WTC11 (cell line): ENCODE measurements at regions not wholly inside any gene's neighbourhood (a gene's known extent, or its start where the extent isn't known, plus 50 kb on each side); places are given as distances from the start of the nearest gene placed in this dataset.

Experiments
- ATAC-seq: fragments of 200-7000 bp; cut with Tn5 transposase; 2 replicates; pipeline ENCODE4 v1.10.0; 2021; ENCODE audit warnings: mild to moderate bottlenecking, moderate library complexity
- CTCF ChIA-PET: fragments of 300-600 bp; sonication (Branson Sonifier 250); formaldehyde crosslinking; loops from one replicate; lab custom pipeline; 2021; ENCODE audit warnings: antibody characterized with exemption; lab: Charles Lee
- POLR2A ChIA-PET: fragments of 350-600 bp; sonication (Branson Sonifier 250); formaldehyde crosslinking; loops from one replicate; lab custom pipeline; 2021; ENCODE audit warnings: antibody characterized with exemption; lab: Charles Lee
- DNase-seq: peaks from one replicate; pipeline ENCODE4 v3.0.0; 2021; ENCODE audit warnings: low spot score
- H3K27ac Mint-ChIP-seq: 2 replicates; pipeline ENCODE4 v1.8.0; 2021; ENCODE audit warnings: mixed read lengths
- H3K27me3 Mint-ChIP-seq: 2 replicates; pipeline ENCODE4 v1.8.0; 2021; ENCODE audit warnings: low read depth, mild to moderate bottlenecking, moderate library complexity, mixed read lengths
- H3K36me3 Mint-ChIP-seq: 2 replicates; pipeline ENCODE4 v1.8.0; 2021; ENCODE audit warnings: mixed read lengths
- H3K4me1 Mint-ChIP-seq: 2 replicates; pipeline ENCODE4 v1.8.0; 2022; ENCODE audit warnings: mixed read lengths
- H3K4me3 Mint-ChIP-seq: 2 replicates; pipeline ENCODE4 v1.8.0; 2021; ENCODE audit warnings: mild to moderate bottlenecking, moderate library complexity, mixed read lengths
- H3K9me3 Mint-ChIP-seq: 2 replicates; pipeline ENCODE4 v1.8.0; 2021; ENCODE audit warnings: mixed read lengths
- HMGA2 ChIP-seq: fragments of 250-450 bp; sonication (Bioruptor Pico); IDR thresholded peaks from 2 replicates; pipeline ENCODE4 v1.4.0; 2021; ENCODE audit warnings: mild to moderate bottlenecking, moderate library complexity
- IRF2 ChIP-seq: sonication (generic); formaldehyde crosslinking; IDR thresholded peaks from 2 replicates; pipeline ENCODE4 v1.8.0; 2022; ENCODE audit warnings: low read depth, missing genetic modification reagents, borderline replicate concordance
- NFATC4 ChIP-seq: fragments of 250-450 bp; sonication (Bioruptor Pico); IDR thresholded peaks from 2 replicates; pipeline ENCODE4 v1.9.0; 2021; ENCODE audit warnings: mild to moderate bottlenecking
- PRRX2 ChIP-seq: fragments of 250-450 bp; sonication (Bioruptor Pico); IDR thresholded peaks from 2 replicates; pipeline ENCODE4 v1.8.0; 2021; ENCODE audit warnings: mild to moderate bottlenecking
- ZBTB21 ChIP-seq: sonication (generic); formaldehyde crosslinking; IDR thresholded peaks from 2 replicates; pipeline ENCODE4 v1.8.1; 2023; ENCODE audit warnings: mild to moderate bottlenecking, missing genetic modification reagents, borderline replicate concordance
- ZNF416 ChIP-seq: fragments of 250-450 bp; sonication (Bioruptor Pico); IDR thresholded peaks from 2 replicates; pipeline ENCODE4 v1.9.0; 2021; ENCODE audit warnings: mild to moderate bottlenecking, inconsistent platforms
- ZNF423 ChIP-seq: fragments of 250-450 bp; sonication (Bioruptor Pico); IDR thresholded peaks from 2 replicates; pipeline ENCODE4 v2.1.2; 2022; ENCODE audit warnings: mild to moderate bottlenecking, moderate library complexity
- TF ChIP-seq, protein P1 (sequence below): sonication (generic); formaldehyde crosslinking; IDR thresholded peaks from 2 replicates; pipeline ENCODE4 v1.8.1; 2022; ENCODE audit warnings: low read depth, missing genetic modification reagents, borderline replicate concordance
- TF ChIP-seq, protein P2 (sequence below): sonication (generic); formaldehyde crosslinking; IDR thresholded peaks from 2 replicates; pipeline ENCODE4 v1.8.0; 2023; ENCODE audit warnings: missing genetic modification reagents
- TF ChIP-seq, protein P3 (sequence below): sonication (generic); formaldehyde crosslinking; IDR thresholded peaks from 2 replicates; pipeline ENCODE4 v1.8.1; 2022; ENCODE audit warnings: mild to moderate bottlenecking, moderate library complexity, missing genetic modification reagents
- TF ChIP-seq, protein P4 (sequence below): fragments of 250-450 bp; sonication (Bioruptor Pico); IDR thresholded peaks from 2 replicates; pipeline ENCODE4 v1.9.0; 2021; ENCODE audit warnings: mild to moderate bottlenecking
- TF ChIP-seq, protein P5 (sequence below): sonication (generic); formaldehyde crosslinking; IDR thresholded peaks from 2 replicates; pipeline ENCODE4 v1.8.0; 2022; ENCODE audit warnings: missing genetic modification reagents
- TF ChIP-seq, protein P6 (sequence below): sonication (generic); formaldehyde crosslinking; IDR thresholded peaks from 2 replicates; pipeline ENCODE4 v1.8.1; 2022; ENCODE audit warnings: mild to moderate bottlenecking, missing genetic modification reagents, moderate library complexity, borderline replicate concordance
- TF ChIP-seq, protein P7 (sequence below): fragments of 250-450 bp; sonication (Bioruptor Pico); IDR thresholded peaks from 2 replicates; pipeline ENCODE4 v1.9.0; 2021; ENCODE audit warnings: mild to moderate bottlenecking
- TF ChIP-seq, protein P8 (sequence below): sonication (generic); formaldehyde crosslinking; IDR thresholded peaks from 2 replicates; pipeline ENCODE4 v1.8.1; 2023; ENCODE audit warnings: mild to moderate bottlenecking, missing genetic modification reagents, moderate library complexity

DNA sequence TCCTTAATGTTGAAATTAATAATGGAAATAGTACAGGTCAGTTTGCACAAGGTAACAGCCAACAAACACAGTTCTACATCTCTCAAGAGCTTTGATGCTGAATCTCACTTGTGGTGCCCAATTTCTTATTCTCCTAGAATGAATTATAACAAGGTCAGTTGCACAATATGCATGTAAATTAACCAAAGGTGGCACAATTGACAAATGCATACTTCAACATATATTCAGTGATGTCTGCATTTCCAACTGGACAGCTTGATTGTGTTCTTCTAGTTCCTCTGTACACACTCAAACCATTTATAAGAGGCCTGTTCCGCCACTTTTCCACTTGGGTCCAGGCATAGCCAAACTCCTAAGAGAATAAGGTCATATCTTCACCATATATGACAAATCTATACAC is 210.3 kb upstream of the EPHA5 start:
- CTCF ChIA-PET: no interaction called here
- Mint-ChIP-seq H3K36me3 (0 out of 2 replicates have a peak, but pooled peaks cover 3% of the 10 kb centered on the region), H3K4me3 (no peak overlapping the region), H3K4me1 (no peaks in the 10 kb centered on the region), H3K9me3 (peaks cover 4% of the 10 kb centered on the region), H3K27me3 (no peaks in the 10 kb centered on the region), H3K27ac (no peak overlapping the region)
- TF ChIP-seq, protein P1, sequence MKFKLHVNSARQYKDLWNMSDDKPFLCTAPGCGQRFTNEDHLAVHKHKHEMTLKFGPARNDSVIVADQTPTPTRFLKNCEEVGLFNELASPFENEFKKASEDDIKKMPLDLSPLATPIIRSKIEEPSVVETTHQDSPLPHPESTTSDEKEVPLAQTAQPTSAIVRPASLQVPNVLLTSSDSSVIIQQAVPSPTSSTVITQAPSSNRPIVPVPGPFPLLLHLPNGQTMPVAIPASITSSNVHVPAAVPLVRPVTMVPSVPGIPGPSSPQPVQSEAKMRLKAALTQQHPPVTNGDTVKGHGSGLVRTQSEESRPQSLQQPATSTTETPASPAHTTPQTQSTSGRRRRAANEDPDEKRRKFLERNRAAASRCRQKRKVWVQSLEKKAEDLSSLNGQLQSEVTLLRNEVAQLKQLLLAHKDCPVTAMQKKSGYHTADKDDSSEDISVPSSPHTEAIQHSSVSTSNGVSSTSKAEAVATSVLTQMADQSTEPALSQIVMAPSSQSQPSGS: no peak
- TF ChIP-seq HMGA2 (no peak), ZNF423 (CRISPR knock-in tag) (no peak), IRF2 (CRISPR knock-in tag) (no peak), PRRX2 (CRISPR knock-in tag) (no peak), NFATC4 (no peak), ZNF416 (no peak), ZBTB21 (CRISPR knock-in tag) (no peak)
- TF ChIP-seq, protein P2, sequence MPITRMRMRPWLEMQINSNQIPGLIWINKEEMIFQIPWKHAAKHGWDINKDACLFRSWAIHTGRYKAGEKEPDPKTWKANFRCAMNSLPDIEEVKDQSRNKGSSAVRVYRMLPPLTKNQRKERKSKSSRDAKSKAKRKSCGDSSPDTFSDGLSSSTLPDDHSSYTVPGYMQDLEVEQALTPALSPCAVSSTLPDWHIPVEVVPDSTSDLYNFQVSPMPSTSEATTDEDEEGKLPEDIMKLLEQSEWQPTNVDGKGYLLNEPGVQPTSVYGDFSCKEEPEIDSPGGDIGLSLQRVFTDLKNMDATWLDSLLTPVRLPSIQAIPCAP (CRISPR knock-in tag): no peak
- TF ChIP-seq, protein P3, sequence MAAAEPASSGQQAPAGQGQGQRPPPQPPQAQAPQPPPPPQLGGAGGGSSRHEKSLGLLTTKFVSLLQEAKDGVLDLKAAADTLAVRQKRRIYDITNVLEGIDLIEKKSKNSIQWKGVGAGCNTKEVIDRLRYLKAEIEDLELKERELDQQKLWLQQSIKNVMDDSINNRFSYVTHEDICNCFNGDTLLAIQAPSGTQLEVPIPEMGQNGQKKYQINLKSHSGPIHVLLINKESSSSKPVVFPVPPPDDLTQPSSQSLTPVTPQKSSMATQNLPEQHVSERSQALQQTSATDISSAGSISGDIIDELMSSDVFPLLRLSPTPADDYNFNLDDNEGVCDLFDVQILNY: no peak
- TF ChIP-seq, protein P4, sequence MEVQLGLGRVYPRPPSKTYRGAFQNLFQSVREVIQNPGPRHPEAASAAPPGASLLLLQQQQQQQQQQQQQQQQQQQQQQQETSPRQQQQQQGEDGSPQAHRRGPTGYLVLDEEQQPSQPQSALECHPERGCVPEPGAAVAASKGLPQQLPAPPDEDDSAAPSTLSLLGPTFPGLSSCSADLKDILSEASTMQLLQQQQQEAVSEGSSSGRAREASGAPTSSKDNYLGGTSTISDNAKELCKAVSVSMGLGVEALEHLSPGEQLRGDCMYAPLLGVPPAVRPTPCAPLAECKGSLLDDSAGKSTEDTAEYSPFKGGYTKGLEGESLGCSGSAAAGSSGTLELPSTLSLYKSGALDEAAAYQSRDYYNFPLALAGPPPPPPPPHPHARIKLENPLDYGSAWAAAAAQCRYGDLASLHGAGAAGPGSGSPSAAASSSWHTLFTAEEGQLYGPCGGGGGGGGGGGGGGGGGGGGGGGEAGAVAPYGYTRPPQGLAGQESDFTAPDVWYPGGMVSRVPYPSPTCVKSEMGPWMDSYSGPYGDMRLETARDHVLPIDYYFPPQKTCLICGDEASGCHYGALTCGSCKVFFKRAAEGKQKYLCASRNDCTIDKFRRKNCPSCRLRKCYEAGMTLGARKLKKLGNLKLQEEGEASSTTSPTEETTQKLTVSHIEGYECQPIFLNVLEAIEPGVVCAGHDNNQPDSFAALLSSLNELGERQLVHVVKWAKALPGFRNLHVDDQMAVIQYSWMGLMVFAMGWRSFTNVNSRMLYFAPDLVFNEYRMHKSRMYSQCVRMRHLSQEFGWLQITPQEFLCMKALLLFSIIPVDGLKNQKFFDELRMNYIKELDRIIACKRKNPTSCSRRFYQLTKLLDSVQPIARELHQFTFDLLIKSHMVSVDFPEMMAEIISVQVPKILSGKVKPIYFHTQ (CRISPR knock-in tag): no peak
- TF ChIP-seq, protein P5, sequence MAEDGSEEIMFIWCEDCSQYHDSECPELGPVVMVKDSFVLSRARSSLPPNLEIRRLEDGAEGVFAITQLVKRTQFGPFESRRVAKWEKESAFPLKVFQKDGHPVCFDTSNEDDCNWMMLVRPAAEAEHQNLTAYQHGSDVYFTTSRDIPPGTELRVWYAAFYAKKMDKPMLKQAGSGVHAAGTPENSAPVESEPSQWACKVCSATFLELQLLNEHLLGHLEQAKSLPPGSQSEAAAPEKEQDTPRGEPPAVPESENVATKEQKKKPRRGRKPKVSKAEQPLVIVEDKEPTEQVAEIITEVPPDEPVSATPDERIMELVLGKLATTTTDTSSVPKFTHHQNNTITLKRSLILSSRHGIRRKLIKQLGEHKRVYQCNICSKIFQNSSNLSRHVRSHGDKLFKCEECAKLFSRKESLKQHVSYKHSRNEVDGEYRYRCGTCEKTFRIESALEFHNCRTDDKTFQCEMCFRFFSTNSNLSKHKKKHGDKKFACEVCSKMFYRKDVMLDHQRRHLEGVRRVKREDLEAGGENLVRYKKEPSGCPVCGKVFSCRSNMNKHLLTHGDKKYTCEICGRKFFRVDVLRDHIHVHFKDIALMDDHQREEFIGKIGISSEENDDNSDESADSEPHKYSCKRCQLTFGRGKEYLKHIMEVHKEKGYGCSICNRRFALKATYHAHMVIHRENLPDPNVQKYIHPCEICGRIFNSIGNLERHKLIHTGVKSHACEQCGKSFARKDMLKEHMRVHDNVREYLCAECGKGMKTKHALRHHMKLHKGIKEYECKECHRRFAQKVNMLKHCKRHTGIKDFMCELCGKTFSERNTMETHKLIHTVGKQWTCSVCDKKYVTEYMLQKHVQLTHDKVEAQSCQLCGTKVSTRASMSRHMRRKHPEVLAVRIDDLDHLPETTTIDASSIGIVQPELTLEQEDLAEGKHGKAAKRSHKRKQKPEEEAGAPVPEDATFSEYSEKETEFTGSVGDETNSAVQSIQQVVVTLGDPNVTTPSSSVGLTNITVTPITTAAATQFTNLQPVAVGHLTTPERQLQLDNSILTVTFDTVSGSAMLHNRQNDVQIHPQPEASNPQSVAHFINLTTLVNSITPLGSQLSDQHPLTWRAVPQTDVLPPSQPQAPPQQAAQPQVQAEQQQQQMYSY (CRISPR knock-in tag): no peak
- TF ChIP-seq, protein P6, sequence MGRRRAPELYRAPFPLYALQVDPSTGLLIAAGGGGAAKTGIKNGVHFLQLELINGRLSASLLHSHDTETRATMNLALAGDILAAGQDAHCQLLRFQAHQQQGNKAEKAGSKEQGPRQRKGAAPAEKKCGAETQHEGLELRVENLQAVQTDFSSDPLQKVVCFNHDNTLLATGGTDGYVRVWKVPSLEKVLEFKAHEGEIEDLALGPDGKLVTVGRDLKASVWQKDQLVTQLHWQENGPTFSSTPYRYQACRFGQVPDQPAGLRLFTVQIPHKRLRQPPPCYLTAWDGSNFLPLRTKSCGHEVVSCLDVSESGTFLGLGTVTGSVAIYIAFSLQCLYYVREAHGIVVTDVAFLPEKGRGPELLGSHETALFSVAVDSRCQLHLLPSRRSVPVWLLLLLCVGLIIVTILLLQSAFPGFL (CRISPR knock-in tag): no peak
- TF ChIP-seq, protein P7, sequence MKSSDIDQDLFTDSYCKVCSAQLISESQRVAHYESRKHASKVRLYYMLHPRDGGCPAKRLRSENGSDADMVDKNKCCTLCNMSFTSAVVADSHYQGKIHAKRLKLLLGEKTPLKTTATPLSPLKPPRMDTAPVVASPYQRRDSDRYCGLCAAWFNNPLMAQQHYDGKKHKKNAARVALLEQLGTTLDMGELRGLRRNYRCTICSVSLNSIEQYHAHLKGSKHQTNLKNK: no peak
- TF ChIP-seq, protein P8, sequence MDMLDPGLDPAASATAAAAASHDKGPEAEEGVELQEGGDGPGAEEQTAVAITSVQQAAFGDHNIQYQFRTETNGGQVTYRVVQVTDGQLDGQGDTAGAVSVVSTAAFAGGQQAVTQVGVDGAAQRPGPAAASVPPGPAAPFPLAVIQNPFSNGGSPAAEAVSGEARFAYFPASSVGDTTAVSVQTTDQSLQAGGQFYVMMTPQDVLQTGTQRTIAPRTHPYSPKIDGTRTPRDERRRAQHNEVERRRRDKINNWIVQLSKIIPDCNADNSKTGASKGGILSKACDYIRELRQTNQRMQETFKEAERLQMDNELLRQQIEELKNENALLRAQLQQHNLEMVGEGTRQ (CRISPR knock-in tag): no peak
- no peak for DNase-seq
- no peak for ATAC-seq
- POLR2A ChIA-PET: no interaction called here
